ENCODE measurements at regions not wholly inside any gene's neighbourhood (a gene's known extent, or its start where the extent isn't known, plus 50 kb on each side); places are given as distances from the start of the nearest gene placed in this dataset.
A peak's percentile ranks its signal among the peaks of the same experiment; 100 is the strongest.

GRCh38 chr2:67462738-67463496, 65.8 kb downstream of the ETAA1 start:
- H3K4me3 ChIP-seq (replicated peaks; ENCODE audit: low read depth, low read length) = no peak overlapping the region
- no peak for TF ChIP-seq CTCF (IDR thresholded peaks at IDR 0.05; ENCODE audit: low read length, missing control alignments)
- DNase-seq (ENCODE audit: low read depth) = peak; percentile 57

DNA sequence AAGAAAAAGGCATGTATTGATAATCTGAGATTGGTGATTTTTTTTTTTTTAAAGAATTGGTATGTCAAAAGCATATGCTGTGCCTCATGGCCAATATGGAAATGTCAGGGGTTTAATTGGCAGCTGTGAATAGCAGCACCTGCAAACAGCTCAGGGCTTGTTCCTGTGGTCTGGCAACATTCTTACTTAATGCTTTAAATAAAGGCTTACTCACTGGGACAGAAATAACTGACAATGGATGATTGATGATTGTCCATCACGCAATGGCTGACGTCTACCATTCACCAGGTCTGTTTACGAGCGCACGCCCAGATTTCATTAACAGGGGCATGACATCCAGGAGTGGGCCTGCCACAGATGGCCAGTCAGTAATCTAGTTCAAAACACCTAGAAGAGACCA, 66.7 kb downstream of the ETAA1 start:
- TF ChIP-seq CTCF (IDR thresholded peaks at IDR 0.05; ENCODE audit: low read length, missing control alignments) = no peak
- no peak overlapping the region for H3K4me3 ChIP-seq (replicated peaks; ENCODE audit: low read depth, low read length)
- DNase-seq (ENCODE audit: low read depth) = peak; percentile 34

DNA sequence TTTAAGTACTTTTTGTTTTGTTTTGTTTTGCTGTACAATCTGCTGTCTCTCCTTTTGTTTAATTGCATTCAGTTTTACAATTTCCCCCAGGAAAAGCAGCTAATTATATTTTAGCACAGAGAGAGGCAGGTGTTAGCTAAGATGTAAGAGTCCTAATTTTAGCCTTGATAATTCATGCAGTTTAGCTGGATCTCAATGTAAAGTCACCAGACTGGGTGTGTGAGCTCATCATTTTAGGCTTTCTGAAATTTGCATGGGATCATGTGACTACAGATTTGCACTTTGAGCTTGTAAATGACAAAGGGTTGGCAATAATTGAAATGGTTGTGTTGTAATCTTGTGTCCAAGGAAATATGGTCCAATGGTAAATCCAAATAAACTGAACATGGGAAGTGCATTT, 68.5 kb downstream of the ETAA1 start:
- TF ChIP-seq CTCF (IDR thresholded peaks at IDR 0.05; ENCODE audit: low read length, missing control alignments) = no peak
- DNase-seq (ENCODE audit: low read depth) = no peak
- H3K4me3 ChIP-seq (replicated peaks; ENCODE audit: low read depth, low read length) = no peak overlapping the region

DNA sequence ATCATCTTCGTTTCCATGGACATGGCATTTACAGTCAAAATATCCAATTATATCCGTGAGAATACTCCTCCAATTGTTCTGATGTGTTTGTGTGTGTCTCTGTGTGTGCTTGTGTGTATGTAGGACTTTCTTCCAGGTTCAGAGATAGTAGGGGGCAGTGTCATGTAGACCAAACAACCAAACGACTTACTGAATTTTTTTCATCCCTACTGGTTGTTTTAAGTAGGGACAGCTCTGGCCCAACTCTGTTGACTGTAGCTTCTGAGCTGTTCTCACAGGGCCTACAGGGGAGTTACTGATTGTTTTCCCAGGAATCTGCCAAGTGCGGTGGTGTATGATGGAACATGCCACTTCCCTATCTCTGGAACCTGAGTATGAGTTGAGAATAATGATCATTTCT, 69.6 kb downstream of the ETAA1 start:
- H3K4me3 ChIP-seq (replicated peaks; ENCODE audit: low read depth, low read length) = no peak overlapping the region
- no peak for DNase-seq (ENCODE audit: low read depth)
- no peak for TF ChIP-seq CTCF (IDR thresholded peaks at IDR 0.05; ENCODE audit: low read length, missing control alignments)

DNA sequence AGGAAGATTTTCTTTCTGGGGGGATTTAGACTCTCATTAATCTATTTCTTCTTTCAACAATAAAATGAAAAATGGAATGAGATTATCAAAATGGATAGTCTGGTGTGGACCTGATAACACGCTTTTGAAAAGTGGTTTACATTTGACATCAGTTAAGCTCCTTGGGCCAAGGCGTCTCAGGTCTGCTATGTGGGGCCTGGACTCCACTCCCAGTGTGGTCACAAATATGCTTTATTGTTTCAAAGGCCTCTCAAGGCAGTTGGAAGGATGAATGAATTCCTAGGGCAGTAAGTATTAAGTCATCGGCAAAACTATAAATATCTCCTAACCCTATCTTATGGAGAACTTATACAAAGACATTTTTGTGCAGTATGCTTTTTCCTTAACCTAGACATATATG, 74.5 kb downstream of the ETAA1 start:
- DNase-seq (ENCODE audit: low read depth) = no peak
- no peak overlapping the region for H3K4me3 ChIP-seq (replicated peaks; ENCODE audit: low read depth, low read length)
- TF ChIP-seq CTCF (IDR thresholded peaks at IDR 0.05; ENCODE audit: low read length, missing control alignments) = no peak

GRCh38 chr2:67476809-67477790, 80.0 kb downstream of the ETAA1 start:
- peak; percentile 82 for DNase-seq (ENCODE audit: low read depth)
- TF ChIP-seq CTCF (IDR thresholded peaks at IDR 0.05; ENCODE audit: low read length, missing control alignments) = peak; percentile 61

More at GRCh38 chr2:67476809-67477790, 80.0 kb downstream of the ETAA1 start:
- H3K4me3 ChIP-seq (replicated peaks; ENCODE audit: low read depth, low read length) = no peak overlapping the region
